ENCODE measurements at regions not wholly inside any gene's neighbourhood (a gene's known extent, or its start where the extent isn't known, plus 50 kb on each side); places are given as distances from the start of the nearest gene placed in this dataset.

DNA sequence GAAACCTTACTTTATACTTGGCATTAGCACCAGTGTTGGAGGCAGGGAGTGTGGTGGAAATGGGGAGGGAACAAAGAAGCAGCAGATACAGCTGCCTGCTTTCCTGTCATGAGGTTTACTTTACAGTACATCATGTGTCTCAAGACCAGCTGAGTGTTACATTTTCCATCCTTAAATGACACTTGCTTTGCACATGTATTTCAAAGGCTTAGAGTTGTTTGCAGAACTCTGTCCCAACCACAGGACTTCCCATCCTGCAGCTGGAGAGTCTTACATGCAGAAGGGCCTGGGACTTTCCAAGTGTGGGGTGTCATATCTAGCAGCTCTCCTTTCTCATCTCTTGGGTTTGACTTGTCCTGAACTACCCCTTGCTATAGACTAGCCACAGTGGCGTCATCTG lies 395.9 kb downstream of the DHX35 start:
- no peak for DNase-seq
- in situ Hi-C loops (cut with HindIII; ENCODE audit: low pct_ligation_motif_present, low sequenced_read_pairs), result no loop called here
- no peaks in the 10 kb centered on the region for H3K27me3 ChIP-seq (replicated peaks)
- H3K36me3 ChIP-seq (replicated peaks), result no peaks in the 10 kb centered on the region
- H3K4me3 ChIP-seq (ENCODE audit: low read depth, low read length), result no peak overlapping the region
- TF ChIP-seq, protein P1, sequence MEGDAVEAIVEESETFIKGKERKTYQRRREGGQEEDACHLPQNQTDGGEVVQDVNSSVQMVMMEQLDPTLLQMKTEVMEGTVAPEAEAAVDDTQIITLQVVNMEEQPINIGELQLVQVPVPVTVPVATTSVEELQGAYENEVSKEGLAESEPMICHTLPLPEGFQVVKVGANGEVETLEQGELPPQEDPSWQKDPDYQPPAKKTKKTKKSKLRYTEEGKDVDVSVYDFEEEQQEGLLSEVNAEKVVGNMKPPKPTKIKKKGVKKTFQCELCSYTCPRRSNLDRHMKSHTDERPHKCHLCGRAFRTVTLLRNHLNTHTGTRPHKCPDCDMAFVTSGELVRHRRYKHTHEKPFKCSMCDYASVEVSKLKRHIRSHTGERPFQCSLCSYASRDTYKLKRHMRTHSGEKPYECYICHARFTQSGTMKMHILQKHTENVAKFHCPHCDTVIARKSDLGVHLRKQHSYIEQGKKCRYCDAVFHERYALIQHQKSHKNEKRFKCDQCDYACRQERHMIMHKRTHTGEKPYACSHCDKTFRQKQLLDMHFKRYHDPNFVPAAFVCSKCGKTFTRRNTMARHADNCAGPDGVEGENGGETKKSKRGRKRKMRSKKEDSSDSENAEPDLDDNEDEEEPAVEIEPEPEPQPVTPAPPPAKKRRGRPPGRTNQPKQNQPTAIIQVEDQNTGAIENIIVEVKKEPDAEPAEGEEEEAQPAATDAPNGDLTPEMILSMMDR (IDR thresholded peaks at IDR 0.05; ENCODE audit: low read depth, low read length, missing control alignments), result no peak
- H3K27ac ChIP-seq, result no peak overlapping the region

DNA sequence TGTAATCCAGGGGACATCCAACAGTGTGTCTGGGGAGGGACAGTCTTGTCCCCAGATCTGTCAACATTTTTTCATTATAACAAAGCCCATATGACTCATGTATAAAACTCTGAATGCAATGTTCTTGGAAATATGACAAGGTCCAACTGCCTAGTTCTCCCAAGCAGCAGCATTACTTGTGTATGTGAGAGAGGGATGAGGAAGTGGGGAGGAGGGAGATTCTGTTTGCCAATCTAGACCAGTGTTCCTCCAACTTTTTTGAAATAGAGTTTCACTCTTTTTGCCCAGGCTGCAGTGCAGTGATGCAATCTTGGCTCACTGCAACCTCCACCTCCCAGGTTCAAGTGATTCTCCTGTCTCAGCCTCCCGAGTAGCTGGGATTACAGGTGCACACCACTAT lies 394.8 kb downstream of the DHX35 start:
- Histone ChIP-seq H3K27me3 (replicated peaks) (no peaks in the 10 kb centered on the region), H3K27ac (no peak overlapping the region), H3K36me3 (replicated peaks) (no peaks in the 10 kb centered on the region), H3K4me3 (ENCODE audit: low read depth, low read length) (no peak overlapping the region)
- in situ Hi-C loops (cut with HindIII; ENCODE audit: low pct_ligation_motif_present, low sequenced_read_pairs), result no loop called here
- TF ChIP-seq, protein P1 (IDR thresholded peaks at IDR 0.05; ENCODE audit: low read depth, low read length, missing control alignments), result no peak
- no peak for DNase-seq

DNA sequence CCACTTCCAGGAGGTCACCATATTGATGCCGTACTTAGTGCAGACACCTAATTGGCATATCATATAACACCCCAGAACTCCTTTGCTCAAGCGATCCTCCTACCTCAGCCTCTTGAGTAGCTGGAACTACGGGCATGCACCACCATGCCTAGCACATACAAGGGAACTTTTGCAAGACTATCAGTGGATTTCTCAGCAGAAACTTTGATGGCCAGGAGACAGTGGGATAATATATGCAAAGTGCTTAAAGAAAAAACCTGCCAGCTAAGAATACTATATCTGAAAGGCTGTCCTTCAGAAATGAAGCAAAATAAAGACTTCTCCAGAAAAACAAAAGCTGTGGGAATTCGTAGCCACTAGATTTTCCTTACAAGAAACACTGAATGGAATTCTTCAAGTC lies 387.1 kb downstream of the DHX35 start:
- TF ChIP-seq, protein P1 (IDR thresholded peaks at IDR 0.05; ENCODE audit: low read depth, low read length, missing control alignments), result no peak
- DNase-seq, result no peak
- Histone ChIP-seq H3K4me3 (ENCODE audit: low read depth, low read length) (no peak overlapping the region), H3K27ac (no peak overlapping the region), H3K27me3 (replicated peaks) (no peaks in the 10 kb centered on the region), H3K36me3 (replicated peaks) (no peaks in the 10 kb centered on the region)
- in situ Hi-C loops (cut with HindIII; ENCODE audit: low pct_ligation_motif_present, low sequenced_read_pairs), result no loop called here

- DNase-seq, result no peak
- no peaks in the 10 kb centered on the region for H3K27me3 ChIP-seq (replicated peaks)
Observed at GRCh38 chr20:39347626-39348025, 385.5 kb downstream of the DHX35 start.

DNA sequence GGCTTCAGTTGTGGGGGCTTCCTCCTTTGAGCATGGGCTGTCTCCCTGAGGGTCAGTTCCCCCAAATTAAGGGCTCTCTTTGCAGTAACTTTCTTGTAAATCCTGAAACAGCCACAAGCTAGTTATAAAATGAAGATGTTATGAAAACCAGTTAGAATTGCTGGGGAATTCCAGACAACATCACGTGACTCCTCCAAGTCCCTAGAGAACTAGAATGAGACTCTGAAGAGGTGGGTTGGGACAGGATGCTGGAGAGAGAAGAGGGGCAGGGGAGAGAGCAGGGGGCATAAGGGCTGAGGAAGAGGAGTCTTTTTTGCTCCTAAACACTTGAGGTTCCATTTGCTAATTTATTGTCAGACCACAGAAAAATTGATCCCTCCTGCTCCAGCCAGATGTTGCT lies 380.3 kb downstream of the DHX35 start:
- TF ChIP-seq, protein P1 (IDR thresholded peaks at IDR 0.05; ENCODE audit: low read depth, low read length, missing control alignments), result no peak
- in situ Hi-C loops (cut with HindIII; ENCODE audit: low pct_ligation_motif_present, low sequenced_read_pairs), result no loop called here

More at GRCh38 chr20:39347626-39348025, 385.5 kb downstream of the DHX35 start:
- TF ChIP-seq, protein P1 (IDR thresholded peaks at IDR 0.05; ENCODE audit: low read depth, low read length, missing control alignments), result no peak
- in situ Hi-C loops (cut with HindIII; ENCODE audit: low pct_ligation_motif_present, low sequenced_read_pairs), result no loop called here
- no peak overlapping the region for H3K4me3 ChIP-seq (ENCODE audit: low read depth, low read length)
- no peak overlapping the region for H3K27ac ChIP-seq
- H3K36me3 ChIP-seq (replicated peaks), result no peaks in the 10 kb centered on the region

More for the DNA sequence above, 380.3 kb downstream of the DHX35 start:
- no peaks in the 10 kb centered on the region for H3K27me3 ChIP-seq (replicated peaks)
- no peaks in the 10 kb centered on the region for H3K36me3 ChIP-seq (replicated peaks)
- no peak overlapping the region for H3K4me3 ChIP-seq (ENCODE audit: low read depth, low read length)
- no peak for DNase-seq
- H3K27ac ChIP-seq, result no peak overlapping the region
